ENCODE measurements at regions not wholly inside any gene's neighbourhood (a gene's known extent, or its start where the extent isn't known, plus 50 kb on each side); places are given as distances from the start of the nearest gene placed in this dataset.

- TF ChIP-seq CTCF (IDR thresholded peaks at IDR 0.05): no peak
- no peak for TF ChIP-seq EP300 (IDR thresholded peaks at IDR 0.05)
- TF ChIP-seq POLR2A (IDR thresholded peaks at IDR 0.05): no peak
These were observed 85.1 kb downstream of the SLC24A2 start for GRCh38 chr9:19703702-19704101.

Measured in gastroesophageal sphincter (tissue), 3 donors.